MM.1S (cell line): ENCODE measurements at regions not wholly inside any gene's neighbourhood (a gene's known extent, or its start where the extent isn't known, plus 50 kb on each side); places are given as distances from the start of the nearest gene placed in this dataset.

Source experiments
- CTCF ChIP-seq: fragments of 300-600 bp; sonication (generic); IDR thresholded peaks from 2 replicates; pipeline ENCODE4 v1.5.1; 2016; ENCODE audit warnings: antibody characterized with exemption, low read length, mixed read lengths
- EZH2 ChIP-seq: fragments of 300-600 bp; sonication (generic); optimal IDR thresholded peaks from 2 replicates; pipeline ENCODE3; 2017; ENCODE audit warnings: low read depth, mild to moderate bottlenecking, antibody characterized with exemption, low read length, mixed read lengths
- EZH2phosphoT487 ChIP-seq: fragments of 300-600 bp; sonication (generic); IDR thresholded peaks from 2 replicates; pipeline ENCODE4 v1.6.1; 2018; ENCODE audit warnings: antibody characterized with exemption, low read length

- TF ChIP-seq EZH2 (no peak), CTCF (no peak), EZH2phosphoT487 (no peak)
These were observed 791.3 kb upstream of the SOX9 start for GRCh38 chr17:71329310-71330098.
